HT-29 (cell line): ENCODE measurements at regions not wholly inside any gene's neighbourhood (a gene's known extent, or its start where the extent isn't known, plus 50 kb on each side); places are given as distances from the start of the nearest gene placed in this dataset.

Experiments used
- DNase-seq: peaks from one replicate; pipeline ENCODE4 v3.0.0-alpha.2; 2015; ENCODE audit warnings: low spot score

- DNase-seq = no peak
Observed at GRCh38 chr20:20831794-20832193, 119.3 kb upstream of the RALGAPA2 start.

DNA sequence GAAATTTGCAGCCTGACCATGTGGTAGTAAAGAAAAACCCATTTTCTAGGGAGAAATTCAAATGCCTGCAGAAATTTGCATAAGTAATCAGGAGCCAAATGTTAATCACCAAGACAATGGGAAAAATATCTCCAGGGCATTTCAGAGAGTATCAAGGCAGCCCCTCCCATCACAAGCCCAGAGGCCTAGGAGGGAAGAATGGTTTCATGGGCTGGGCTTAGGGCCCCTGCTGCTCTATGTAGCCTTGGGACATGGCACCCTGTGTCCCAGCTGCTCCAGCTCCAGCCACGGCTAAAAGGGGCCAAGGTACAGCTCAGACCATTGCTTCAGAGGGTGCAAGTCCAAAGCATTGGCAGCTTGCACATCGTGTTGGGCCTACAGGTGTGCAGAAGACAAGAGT, 117.2 kb upstream of the RALGAPA2 start:
- no peak for DNase-seq

- no peak for DNase-seq
Observed at GRCh38 chr20:20827992-20828597, 115.7 kb upstream of the RALGAPA2 start.

DNA sequence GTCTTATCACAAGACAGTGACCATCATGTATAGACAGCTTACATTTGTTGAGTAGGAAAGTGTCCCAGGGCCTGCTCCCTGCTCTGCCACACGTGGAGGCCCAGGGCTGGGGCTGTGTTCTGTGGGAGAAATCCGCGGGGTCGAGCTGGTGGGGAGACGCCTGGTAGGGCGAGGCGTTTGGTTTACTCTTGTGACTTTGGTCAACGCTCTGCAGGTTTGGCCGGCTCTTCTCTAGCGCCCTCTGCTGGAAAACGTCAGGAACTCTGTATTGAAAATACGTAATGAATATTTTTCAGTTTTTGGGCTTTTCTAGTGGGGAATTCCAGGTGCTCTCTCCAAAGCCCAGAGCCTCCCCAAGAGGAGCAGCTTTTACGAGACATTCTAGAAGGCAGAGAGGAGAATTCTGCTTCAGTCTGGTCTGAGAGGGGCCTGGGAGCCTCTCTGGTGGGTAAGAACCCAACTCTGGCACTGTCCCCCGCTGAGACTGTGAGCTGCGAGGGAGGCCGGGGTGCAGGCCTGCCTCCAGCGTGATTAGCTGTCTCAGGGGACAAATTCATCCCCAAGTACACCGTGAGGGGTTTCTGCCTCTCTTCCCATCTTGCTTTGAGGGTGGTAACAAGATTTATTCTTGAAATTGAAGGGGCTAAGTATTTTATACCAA, 112.6 kb upstream of the RALGAPA2 start:
- peak; percentile 51 for DNase-seq

- no peak for DNase-seq
Observed at GRCh38 chr20:20823476-20823881, 111.0 kb upstream of the RALGAPA2 start.

- DNase-seq = no peak
Observed at GRCh38 chr20:20821484-20822260, 109.2 kb upstream of the RALGAPA2 start.

DNA sequence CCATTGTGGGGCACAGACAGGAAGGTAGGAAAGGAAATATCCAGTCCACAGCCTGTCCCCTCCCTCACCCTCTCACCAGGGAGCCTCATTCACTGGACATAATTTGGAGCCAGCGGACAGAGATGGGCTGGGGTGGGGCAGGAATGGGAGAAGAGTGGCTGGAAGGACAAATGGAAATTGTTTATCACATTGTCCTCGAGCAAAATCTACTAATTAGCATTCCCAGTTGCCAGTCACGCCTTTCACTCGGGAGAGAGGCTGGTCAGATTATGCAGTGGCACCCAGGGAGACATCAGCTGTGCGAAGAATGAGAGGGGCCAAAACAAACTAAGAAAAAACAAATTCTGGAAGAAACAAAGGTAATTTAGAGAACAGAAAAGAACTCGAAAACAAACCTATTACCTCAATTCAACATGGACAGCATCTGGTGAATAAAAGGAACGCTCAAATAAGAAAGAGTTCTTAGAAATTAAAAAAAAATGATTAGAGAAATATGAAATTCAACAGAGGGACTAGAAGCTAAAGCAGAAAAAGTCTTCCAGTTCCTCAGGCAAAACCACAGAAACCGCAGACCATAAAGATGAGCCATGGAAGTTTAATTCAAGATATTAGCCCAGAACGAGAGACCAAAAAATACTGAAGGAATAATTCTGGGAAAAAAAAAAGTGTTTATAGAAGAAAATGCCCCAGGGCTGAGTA, 108.5 kb upstream of the RALGAPA2 start:
- DNase-seq = no peak

DNA sequence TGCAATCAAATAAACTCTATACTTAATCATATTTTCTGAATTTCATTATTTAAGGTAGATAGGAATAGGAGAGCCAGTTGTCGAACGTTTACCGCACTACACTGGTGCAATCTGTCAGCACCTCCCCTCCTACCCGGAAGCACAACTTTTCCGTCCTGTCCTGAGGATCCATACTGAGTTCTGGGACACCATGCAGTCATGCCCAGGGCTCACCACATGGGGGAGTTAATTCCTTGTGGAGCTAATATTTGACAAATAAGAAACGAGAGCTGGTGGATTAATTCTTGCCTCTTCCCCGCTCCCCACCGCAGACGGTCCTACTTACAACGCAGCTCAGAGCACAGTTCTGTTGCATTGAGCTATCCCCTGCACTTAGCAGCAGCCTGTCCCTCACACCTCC, 107.7 kb upstream of the RALGAPA2 start:
- DNase-seq = peak; percentile 45

DNA sequence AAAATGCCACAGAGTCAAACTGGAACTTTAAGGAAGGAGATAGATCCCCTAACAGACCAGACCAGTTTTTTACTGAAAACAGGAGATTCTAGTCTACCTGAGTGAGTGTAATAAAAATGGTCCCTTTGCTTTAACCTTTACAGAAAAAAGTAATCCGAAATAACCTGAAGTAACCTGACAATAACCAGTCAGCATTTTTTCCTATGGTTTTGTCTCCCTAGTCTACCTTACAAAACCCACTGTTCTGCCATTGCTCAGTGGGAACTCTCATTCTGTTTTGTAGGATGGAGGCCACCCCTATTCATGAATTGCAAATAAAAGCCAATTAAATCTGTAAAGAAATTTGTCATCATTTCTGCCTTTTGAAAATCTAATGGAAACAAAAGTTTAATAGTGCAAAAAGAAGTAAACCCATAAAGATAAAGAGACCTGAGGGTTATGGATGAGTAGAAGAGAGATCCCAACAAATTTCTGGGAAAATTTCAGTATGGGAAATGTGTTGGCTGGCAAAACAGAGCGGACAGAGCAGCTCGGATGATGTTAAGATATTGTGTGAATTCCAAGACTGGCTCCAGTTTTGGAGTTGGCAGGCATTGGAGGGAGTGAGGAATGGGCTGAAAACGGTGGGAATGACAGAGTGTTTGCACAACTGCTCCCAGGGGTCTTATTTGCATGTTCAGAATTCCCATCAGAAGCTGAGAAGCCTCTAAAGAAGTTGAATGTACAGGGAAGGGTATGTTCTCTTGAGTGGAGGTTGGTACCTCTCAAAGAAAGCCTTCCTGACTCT, 104.7 kb upstream of the RALGAPA2 start:
- no peak for DNase-seq

GRCh38 chr20:20815711-20816455, 103.4 kb upstream of the RALGAPA2 start:
- DNase-seq = peak; percentile 27

DNA sequence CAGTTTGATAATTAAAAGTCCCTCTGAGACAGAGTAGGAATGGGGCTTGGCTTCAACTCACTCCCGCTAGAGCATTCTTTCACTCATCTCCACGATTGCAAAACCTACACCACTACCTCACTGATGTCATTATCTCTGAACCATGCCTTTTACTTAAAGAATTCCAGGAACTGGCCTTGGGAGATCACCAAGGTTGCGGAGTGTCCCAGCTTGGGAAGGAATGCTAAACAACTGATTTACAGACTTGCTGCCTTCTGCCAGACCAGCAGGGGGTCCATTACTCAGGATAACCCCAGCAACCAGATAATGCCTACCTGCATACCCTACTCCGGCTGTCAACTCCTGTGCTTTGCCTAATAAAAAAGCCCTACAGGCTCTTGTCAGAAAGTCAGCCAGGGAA, 102.2 kb upstream of the RALGAPA2 start:
- DNase-seq = no peak

DNA sequence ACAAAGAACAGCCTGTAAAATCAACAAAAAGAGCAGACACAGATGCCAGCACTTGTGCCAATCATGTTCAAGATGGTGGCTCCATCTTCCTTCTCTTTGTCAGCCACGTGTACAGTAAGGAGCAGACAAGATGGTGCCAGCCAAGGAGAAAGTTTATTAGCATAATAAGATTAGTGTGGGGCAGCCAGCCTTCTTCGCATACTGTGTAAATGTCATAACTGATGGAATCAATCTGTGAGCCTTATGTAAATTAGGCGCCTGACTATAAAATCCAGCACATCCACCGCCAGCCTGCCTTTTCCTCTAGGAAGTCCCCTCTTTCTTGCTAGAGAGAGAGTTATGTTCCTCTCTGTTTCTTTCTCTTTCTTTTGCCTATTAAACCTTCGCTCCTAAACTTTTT, 99.7 kb upstream of the RALGAPA2 start:
- no peak for DNase-seq

- no peak for DNase-seq
Observed at GRCh38 chr20:20808016-20808415, 95.6 kb upstream of the RALGAPA2 start.

DNA sequence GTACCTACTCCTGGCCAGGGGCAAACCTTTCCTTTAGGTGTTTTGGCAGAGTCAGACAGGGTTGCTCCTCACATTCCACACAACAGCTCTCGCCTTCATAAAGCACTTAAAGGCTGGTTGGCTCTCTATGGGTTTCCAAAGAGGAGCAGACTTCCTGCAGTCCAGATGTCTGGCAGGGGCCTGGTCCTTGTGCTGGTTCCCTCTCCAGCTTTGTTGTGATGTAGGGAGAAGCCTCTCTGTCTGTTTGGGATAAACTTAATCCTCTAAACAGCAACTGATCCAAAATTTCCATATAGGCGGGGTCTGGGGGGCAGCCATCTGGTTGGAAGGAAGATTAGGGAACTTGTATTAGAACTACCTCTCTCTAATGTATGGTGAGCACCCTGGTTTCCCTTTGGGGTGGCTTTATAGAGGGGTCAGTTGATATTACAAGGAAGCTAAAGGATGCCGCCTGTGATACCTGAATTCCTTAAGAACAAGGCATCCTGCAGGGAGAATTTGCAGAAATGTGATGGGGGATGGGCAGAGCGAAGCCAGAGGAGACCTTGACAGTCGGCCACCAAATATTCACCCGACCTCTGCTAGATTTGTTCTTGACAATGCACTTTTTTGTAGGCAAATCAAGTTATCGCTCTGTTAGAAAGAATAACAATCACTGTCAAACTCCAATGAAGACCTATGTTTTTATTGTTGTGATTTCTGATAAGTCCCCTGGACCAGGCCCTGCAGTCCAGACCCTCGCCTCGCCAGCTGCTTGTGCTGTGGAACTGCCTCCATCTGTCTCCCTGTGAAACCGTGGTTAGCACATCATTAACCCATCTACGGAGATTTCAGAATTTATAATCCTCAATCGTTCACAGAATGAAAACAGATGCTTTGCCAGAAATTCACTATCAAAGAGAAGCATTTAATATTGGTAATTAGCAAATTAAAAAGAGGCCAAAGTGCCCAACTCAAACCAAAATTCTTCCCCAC, 94.0 kb upstream of the RALGAPA2 start:
- no peak for DNase-seq

GRCh38 chr20:20803011-20803410, 90.6 kb upstream of the RALGAPA2 start:
- no peak for DNase-seq

DNA sequence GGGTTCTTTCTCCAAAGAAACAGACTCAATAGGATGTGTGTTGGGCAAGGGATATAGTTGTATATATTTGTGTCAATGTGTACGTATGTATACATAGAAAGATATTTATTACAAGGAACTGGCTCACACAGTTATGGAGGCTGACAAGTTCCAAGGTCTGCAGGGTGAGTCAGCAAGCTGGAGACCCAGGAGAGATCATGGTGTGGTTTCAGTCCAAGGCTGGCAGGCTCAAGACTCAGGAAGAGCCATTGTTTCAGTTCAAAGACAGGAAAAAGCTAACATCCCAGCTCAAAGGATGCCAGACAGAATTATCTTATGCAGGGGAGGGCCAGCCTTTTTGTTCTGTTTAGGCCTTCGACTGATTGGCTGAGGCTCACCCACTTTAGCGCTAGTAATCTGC, 89.9 kb upstream of the RALGAPA2 start:
- no peak for DNase-seq

GRCh38 chr20:20799716-20800312, 87.4 kb upstream of the RALGAPA2 start:
- no peak for DNase-seq

DNA sequence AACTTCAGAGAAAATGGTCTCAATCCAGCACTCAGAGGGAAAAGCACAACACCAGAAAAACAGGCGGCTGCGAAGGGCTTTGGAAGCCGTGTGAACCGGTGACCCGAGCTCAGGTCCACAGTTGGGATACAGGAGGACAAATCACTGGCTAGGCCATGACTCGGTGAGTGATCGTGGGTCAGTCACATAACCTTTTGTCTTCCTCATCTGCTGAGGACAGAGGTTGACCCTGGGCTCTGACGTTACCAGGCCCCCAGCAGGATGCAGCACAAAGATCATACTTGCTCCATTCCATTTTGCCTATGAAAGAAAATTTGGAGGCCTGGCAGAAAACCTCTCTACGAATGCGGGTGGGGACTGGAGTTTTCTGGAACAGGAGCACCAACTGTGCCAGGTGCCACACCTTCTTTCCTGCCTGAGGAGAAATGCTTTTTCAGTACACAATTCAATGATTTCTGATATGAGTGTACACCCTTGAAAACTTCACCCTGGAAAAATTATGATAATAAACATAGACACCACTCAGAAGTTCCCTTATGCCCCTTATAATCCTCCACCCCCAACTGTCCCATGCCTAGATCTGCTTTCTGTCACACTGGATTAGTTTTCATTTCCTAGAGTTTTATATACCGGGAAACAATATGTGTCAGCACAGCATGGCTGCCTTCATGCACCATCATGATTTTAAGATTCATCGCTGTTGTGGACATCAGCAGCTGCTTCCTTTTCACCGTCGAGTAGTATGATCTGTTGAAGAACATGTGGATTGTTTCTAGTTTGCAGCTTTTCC, 85.3 kb upstream of the RALGAPA2 start:
- no peak for DNase-seq
